Renal cortex interstitium (tissue), 11 donors: ENCODE measurements at regions not wholly inside any gene's neighbourhood (a gene's known extent, or its start where the extent isn't known, plus 50 kb on each side); places are given as distances from the start of the nearest gene placed in this dataset.
A peak's percentile ranks its signal among the peaks of the same experiment; 100 is the strongest.
"Not testable (repeated sequence)": the region's sequence is repeated elsewhere in the genome, so short reads cannot be mapped to it uniquely, and the experiment has no call there.

Source experiments
- DNase-seq, 11 donors: peaks; one replicate each; pipeline ENCODE4 v3.0.0-alpha.2; 2013; ENCODE audit warnings: low read depth in 9 of 11, low spot score in 4 of 11; ENCODE audit errors: extremely low read depth in 1 of 11

DNA sequence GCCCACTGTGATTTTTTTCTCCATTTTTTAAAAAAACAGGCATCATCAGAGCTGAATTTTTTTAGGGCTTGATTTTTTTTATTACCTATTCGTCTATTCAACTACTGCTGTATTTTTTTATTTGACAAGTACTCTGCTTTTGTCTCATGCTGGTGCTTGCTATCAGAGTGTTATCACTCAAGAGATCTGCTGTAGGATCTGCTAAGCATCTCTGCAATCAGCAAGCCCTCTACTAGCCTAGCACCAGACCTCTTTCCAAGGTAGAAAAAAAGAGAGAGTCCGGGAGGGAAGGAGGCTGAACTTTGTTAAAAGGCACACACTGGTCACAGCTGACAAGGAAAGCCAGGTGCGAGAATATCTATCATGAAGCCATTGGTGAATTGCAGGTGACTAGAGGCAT, 413.8 kb upstream of the CCNH start:
- DNase-seq: no peak

GRCh38 chr5:87825583-87825982, 412.9 kb upstream of the CCNH start:
- DNase-seq: peak in 8 of 11 donors; percentile 4 to 18 (median 10)

DNA sequence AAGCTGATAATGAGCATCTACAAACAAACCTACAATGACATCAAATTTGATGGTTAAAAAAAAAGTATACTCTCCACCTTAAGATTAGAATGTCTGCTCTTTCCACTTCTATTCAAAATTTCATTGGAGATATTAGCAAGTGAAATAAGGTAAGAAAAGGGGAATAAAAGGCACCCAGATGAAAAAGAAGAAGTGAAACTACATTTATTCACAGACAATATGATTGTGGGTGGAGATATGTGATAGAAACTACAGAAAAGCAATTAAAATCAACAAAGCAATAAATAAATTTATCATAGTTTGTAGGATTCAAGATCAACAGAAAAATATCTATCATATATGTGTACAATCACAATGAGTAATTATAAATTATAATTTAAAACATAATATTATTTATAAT, 395.1 kb upstream of the CCNH start:
- no peak for DNase-seq

DNA sequence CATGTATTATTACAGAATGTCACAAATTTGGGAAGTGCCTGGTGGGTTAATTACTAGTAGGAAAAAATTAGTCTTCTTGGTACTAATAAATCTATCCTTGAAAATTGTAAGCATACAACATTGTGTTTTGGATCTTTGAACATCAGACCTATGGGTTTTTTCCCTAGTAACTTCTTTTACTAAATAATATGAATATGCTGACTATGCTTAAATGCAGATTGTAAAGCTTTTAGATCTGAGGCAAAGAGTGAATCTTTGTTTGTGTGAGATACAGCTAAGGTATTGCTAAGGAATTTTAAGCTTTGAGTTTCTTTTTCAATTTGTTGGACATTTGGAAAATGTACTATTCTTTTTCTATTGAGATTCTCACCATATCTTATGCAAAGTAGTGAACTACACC, 390.6 kb upstream of the CCNH start:
- DNase-seq: no peak

DNA sequence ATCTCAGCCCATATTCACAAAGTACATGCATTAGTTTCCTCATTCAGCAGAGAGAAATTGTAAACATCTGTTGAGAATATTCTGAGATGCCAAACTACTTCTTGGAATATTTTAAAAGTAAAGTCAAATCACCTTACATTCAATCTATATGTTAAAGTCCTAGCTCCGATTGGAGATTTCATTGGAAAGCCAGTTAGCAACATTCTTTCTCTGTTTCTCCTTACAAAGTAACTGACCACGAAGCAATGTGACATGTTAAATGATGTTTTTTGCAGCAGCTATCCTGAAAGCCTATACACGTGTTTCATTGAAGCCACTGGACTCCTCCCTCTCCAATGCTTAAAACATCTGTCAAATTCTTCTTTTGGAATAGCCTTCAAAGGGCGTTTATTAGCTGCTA, 379.1 kb upstream of the CCNH start:
- DNase-seq: no peak

DNA sequence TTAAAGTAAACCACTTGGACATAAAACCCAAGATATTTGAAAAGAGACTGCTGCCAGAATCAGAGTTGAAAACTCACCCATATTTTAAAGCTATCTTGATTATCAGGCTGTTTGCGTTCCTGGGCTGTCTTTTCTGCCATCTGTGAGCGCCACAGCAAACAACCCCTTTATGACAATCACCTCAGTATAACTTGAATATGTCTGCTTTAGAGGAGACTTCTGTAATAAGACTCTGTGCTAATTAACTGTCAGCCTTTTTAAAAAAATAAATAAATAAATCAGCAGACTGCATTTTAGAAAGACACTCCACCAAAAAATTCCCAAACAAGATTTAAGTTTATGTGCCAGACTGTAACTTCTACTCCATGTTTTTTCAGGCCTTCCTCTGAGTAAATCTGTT, 375.7 kb upstream of the CCNH start:
- DNase-seq: no peak

DNA sequence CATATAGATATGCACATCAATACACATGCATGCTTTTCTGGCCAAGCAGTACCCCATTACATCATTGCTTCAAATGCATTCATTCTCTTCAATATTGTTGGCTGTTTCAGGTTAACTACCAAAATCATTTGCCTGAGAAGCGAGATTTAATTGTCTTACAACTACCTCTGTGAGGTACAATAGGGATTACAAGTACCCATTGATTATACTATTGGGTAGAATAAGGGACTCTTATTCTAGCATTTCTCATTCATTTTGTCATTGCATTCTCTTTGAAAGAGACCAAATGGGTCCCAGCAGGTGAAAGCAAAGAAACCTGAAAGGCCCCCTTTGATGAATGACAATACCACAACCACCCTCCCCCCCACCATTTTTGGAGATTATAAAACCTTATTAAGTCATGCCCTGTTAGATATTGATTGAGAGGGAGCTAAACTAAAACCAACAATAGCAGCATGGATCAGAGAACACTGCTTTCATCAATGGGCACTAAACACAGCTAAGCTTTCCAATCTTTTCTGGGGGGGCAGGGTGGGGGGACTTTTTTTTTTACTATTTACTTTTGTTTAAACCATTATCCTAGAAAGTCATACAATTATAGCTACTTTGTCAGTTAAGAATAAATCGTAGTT, 375.0 kb upstream of the CCNH start:
- no peak for DNase-seq

DNA sequence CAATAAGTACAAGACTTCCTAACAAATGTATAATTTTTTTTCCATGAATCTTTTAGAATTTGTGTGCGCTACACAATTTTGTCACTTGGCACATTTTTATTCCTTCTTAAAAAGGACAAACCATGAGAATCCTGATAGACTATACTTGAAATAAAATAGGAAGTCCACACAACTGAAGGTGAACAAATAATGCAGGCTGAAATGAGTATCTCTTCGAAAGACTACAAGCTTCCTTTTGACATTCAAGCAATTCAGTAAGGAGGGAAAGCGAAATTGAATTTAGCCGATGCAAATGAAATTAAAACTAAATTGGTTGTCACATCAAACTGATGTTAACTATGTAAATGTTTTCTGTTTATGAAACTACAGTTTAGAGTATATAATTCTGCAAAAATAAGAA, 374.4 kb upstream of the CCNH start:
- DNase-seq: no peak

GRCh38 chr5:87786471-87786870, 373.7 kb upstream of the CCNH start:
- no peak for DNase-seq

DNA sequence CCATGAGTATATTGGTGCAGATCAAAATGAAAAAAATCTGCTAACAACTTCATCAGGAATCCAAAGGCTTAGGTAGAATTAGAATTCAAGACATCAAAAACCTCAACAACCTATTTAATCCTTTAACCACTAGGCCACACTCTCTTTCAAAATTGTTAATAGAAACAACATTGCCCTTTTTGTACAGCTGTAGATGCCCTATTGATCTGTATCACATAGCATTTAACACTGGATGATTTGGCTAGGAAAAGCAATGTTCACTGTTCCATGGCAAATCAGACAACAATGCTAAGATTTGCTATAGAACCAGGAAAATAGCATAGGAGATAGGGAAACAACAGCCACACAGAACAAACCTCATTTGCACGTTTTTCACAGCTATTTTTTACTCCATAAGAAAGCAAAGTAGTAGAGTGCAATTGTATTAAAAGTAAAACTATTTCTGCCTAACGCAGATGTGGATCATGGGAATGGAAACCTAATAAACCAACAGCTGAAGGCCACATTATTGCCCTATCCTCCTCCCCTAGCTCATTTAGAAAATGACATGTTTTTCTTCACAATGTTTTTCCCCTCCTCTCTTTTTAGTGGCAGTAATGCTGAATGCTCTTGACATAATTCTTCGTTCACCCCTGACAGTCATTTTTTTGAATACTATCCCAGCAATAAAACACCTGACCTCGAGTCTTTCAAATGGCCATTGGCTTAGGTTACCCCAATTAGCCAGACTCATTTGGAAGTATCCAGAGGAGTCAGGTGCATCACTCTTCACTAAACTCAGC, 373.0 kb upstream of the CCNH start:
- DNase-seq: no peak

GRCh38 chr5:87784879-87785495, 372.3 kb upstream of the CCNH start:
- DNase-seq: no peak

DNA sequence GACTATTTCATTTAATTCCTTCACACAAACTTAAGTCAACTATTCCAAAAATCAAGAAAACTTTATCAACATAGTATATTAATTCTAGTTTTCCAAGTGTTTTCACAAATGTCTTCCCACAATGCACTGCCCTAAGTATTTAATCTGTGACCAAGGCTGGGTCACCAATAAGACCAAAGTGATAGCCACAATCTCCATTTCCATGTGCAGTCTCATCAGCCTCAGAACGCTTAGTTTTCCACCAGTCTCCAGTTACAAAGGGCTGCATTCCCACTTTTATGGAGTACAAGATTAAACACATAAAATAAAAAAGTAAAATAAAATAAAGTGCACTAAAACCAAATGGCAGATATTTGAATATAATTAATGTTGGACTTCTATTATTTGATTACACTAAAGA, 371.6 kb upstream of the CCNH start:
- DNase-seq: no peak

- no peak for DNase-seq
Observed at GRCh38 chr5:87782916-87783315, 370.2 kb upstream of the CCNH start.

- no peak for DNase-seq
Observed at GRCh38 chr5:87781976-87782375, 369.2 kb upstream of the CCNH start.

DNA sequence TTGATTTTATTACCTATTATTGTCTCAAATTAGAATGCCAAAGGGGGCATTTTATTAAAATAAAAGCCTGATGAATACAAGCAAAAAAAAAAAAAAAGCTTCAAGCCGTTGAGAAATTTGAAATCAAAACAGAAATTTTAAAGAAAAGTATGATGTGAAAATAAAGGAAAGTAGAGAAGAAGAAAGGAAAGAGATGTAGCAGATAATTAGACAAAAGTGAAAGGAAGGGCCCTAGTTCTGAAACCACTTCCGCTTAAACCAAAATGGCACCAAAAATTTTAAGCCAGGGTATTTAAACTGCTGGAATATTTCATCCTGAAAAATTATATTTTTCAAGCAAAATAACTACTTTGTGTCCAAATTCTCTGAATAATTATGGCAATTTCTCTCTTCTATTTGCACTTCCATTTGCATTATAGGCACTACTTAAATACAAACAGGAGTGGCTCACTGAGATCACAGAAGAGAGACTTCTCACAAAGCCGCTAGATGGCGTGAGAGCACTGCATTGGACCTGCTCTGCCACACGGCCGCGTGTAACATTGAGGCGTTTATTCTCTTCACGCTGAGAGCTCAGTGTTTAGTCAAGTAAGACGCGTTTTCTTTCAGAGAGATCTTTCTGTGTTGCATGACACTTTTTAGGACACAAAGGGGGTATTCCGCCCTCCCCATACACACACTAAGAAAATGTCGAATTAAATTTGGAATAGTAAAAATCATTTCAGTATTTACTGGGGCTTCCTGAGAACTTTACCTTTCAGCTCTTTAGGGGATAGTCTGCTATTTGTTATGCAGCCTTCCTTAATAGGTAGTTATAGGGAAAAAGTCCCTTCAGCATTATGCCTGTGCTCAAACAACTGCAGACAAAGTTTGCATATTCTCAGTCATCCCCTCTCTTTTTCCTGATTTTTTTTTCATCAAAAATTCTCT, 368.4 kb upstream of the CCNH start:
- peak; percentile 66 to 89 (median 77) for DNase-seq

DNA sequence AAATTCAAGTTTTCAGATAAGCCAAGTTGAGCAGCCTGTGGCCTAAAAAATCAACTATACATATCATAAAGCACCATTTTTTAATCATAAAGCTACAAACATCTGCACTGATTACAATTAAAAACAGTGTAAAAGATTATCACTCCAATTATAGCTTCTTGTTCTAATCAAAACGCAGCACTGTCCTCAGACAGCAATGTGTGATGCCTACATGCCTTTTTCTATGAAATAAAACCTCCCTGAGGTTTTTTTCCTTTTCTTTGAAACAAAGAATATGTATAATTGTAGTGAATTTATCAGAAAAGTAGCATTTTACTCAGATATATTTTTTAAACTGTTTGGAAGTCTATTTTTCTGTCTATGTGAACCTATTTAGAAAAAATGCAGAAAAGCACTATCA, 366.1 kb upstream of the CCNH start:
- no peak for DNase-seq

DNA sequence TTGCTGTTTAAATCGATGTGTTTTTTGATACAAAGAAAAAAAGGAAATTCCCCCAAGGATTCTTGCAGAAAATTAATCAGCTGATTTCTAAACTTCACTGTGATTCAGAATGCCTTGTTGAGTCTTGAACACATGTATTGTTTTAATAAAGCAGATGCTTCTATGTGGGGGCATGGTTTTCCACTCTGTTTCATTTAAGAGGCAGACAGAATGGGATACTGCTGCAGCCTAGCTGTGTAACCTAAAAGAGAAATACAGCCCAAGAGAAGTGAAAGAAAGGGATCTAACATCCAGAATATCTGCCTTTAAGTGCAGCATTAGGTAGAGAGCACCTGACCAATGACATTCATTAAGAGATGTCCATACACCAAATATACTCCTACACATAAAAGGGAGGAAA, 365.1 kb upstream of the CCNH start:
- DNase-seq: no peak

GRCh38 chr5:87776785-87777184, 364.1 kb upstream of the CCNH start:
- DNase-seq: no peak

DNA sequence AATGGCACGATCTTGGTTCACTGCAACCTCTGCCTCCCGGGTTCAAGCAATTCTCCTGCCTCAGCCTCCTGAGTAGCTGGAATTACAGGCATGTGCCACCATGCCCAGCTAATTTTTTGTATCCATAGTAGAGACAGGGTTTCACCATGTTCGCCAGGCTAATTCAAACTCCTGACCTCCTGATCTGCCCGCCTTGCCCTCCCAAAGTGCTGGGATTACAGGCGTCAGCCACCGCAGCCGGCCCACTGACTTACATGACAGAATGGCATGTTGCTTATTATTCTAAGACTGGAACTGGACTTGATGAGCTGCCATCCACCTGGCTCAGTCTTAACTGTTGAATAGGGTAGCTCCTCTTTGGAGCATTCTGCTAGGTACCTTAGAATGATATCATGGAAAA, 363.6 kb upstream of the CCNH start:
- not testable (repeated sequence) for DNase-seq

DNA sequence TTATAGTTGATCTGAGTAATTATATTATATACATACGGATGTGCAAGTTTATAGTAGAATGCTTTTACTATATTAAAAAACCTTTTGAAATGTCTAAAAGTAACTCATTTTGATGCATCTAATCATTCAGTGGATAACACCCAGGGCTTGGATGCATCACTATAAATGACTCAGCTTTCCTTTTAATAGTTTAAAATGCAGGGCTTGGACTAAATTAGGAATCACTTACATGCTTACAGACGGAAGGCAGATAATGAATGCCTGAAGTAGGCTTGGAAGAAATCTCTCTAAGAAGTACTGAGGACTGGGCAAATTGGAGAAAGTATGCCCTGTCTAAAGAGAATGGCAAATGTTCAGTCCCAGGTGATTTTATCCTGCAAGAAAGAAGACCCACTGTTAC, 362.5 kb upstream of the CCNH start:
- no peak for DNase-seq
